ENCODE measurements at regions not wholly inside any gene's neighbourhood (a gene's known extent, or its start where the extent isn't known, plus 50 kb on each side); places are given as distances from the start of the nearest gene placed in this dataset.

GRCh38 chr2:236691799-236692167 is 122.2 kb downstream of the ACKR3 start:
- DNase-seq, result no peak

- no peak for DNase-seq
These were observed 123.3 kb downstream of the ACKR3 start for GRCh38 chr2:236692937-236693336.

GRCh38 chr2:236693531-236693930 is 123.9 kb downstream of the ACKR3 start:
- DNase-seq, result no peak

GRCh38 chr2:236694146-236694888 is 124.7 kb downstream of the ACKR3 start:
- DNase-seq, result no peak

- no peak for DNase-seq
These were observed 127.2 kb downstream of the ACKR3 start for GRCh38 chr2:236696834-236697233.

- no peak for DNase-seq
These were observed 128.5 kb downstream of the ACKR3 start for GRCh38 chr2:236698016-236698627.

GRCh38 chr2:236700703-236701102 is 131.1 kb downstream of the ACKR3 start:
- DNase-seq, result no peak

GRCh38 chr2:236702657-236703372 is 133.2 kb downstream of the ACKR3 start:
- DNase-seq, result no peak

- no peak for DNase-seq
These were observed 133.7 kb downstream of the ACKR3 start for GRCh38 chr2:236703373-236703709.

- DNase-seq, result no peak
These were observed 134.3 kb downstream of the ACKR3 start for GRCh38 chr2:236703906-236704305.

GRCh38 chr2:236704887-236705286 is 135.3 kb downstream of the ACKR3 start:
- no peak for DNase-seq

- DNase-seq, result no peak
These were observed 135.9 kb downstream of the ACKR3 start for GRCh38 chr2:236705295-236706105.

- DNase-seq, result no peak
These were observed 136.7 kb downstream of the ACKR3 start for GRCh38 chr2:236706288-236706687.

- DNase-seq, result no peak
These were observed 137.2 kb downstream of the ACKR3 start for GRCh38 chr2:236706803-236707202.

- no peak for DNase-seq
These were observed 141.8 kb downstream of the ACKR3 start for GRCh38 chr2:236711440-236711839.

- DNase-seq, result no peak
These were observed 142.7 kb downstream of the ACKR3 start for GRCh38 chr2:236712304-236712703.

- DNase-seq, result no peak
These were observed 143.5 kb downstream of the ACKR3 start for GRCh38 chr2:236712961-236713673.

- DNase-seq, result no peak
These were observed 144.5 kb downstream of the ACKR3 start for GRCh38 chr2:236714080-236714479.

GRCh38 chr2:236715077-236715476 is 145.5 kb downstream of the ACKR3 start:
- peak; percentile 48 for DNase-seq

GRCh38 chr2:236715491-236715961 is 145.9 kb downstream of the ACKR3 start:
- peak; percentile 41 for DNase-seq

- no peak for DNase-seq
These were observed 147.5 kb downstream of the ACKR3 start for GRCh38 chr2:236717120-236717519.

- no peak for DNase-seq
These were observed 148.1 kb downstream of the ACKR3 start for GRCh38 chr2:236717729-236718128.

All from renal pelvis (tissue), 1 donor.